Tibial nerve (tissue), 4 donors: ENCODE measurements at regions not wholly inside any gene's neighbourhood (a gene's known extent, or its start where the extent isn't known, plus 50 kb on each side); places are given as distances from the start of the nearest gene placed in this dataset.
"Not testable (repeated sequence)": the region's sequence is repeated elsewhere in the genome, so short reads cannot be mapped to it uniquely, and the experiment has no call there.

Experiments
- DNase-seq, 2 donors: peaks; one replicate each; pipeline ENCODE4 v3.0.0-alpha.2; 2019; ENCODE audit warnings: low spot score in 2 of 2
- H3K27ac ChIP-seq, 4 donors: fragments of 200-600 bp; sonication (generic) in 3 of 4; one replicate each; pipeline ENCODE4 v1.5.1; 2017 to 2019; ENCODE audit warnings: mild to moderate bottlenecking in 1 of 4
- H3K27me3 ChIP-seq, 2 donors: fragments of 200-600 bp; sonication (generic) in 1 of 2; one replicate each; pipeline versions ENCODE4 v1.5.1 to v1.6.0; 2017 to 2019
- H3K36me3 ChIP-seq, 3 donors: fragments of 200-600 bp; sonication (generic); one replicate each; pipeline ENCODE4 v1.5.1; 2018 to 2019
- H3K4me1 ChIP-seq, 4 donors: fragments of 200-600 bp; sonication (generic) in 3 of 4; one replicate each; pipeline ENCODE4 v1.5.1; 2017 to 2019
- H3K4me3 ChIP-seq, 4 donors: fragments of 200-600 bp; sonication (generic) in 3 of 4; one replicate each; pipeline ENCODE4 v1.5.1; 2017 to 2019; ENCODE audit warnings: mild to moderate bottlenecking in 1 of 4, moderate library complexity in 1 of 4
- H3K9me3 ChIP-seq, 4 donors: fragments of 200-600 bp; sonication (generic) in 3 of 4; one replicate each; pipeline ENCODE4 v1.5.1; 2017 to 2019
- CTCF ChIP-seq, 5 experiments: fragments of 200-600 bp in 3 of 5; fragments of 450-650 bp in 2 of 5; sonication (generic) in 3 of 5; IDR thresholded peaks; one replicate each; pipeline ENCODE4 v1.5.1; 2016 to 2019; ENCODE audit warnings: antibody characterized with exemption in 5 of 5, mild to moderate bottlenecking in 3 of 5, moderate library complexity in 2 of 5
- EP300 ChIP-seq, 2 donors: sonication (generic); formaldehyde crosslinking; IDR thresholded peaks; one replicate each; pipeline ENCODE4 v1.6.1; 2017; ENCODE audit warnings: antibody characterized with exemption in 2 of 2, mild to moderate bottlenecking in 1 of 2
- POLR2A ChIP-seq, 2 donors: fragments of 450-650 bp; IDR thresholded peaks; one replicate each; pipeline ENCODE4 v1.6.1; 2017; ENCODE audit warnings: antibody characterized with exemption in 2 of 2, mild to moderate bottlenecking in 2 of 2, moderate library complexity in 2 of 2
- WGBS, 2 donors: methylation state at CpG; one replicate each; pipeline ENCODE4 v1.1.5; 2018; 5-methylcytosine and 5-hydroxymethylcytosine counted together

- TF ChIP-seq POLR2A (IDR thresholded peaks at IDR 0.05) (no peak), EP300 (IDR thresholded peaks at IDR 0.05) (no peak), CTCF (IDR thresholded peaks at IDR 0.05) (no peak)
- Histone ChIP-seq H3K4me1 (no peaks in the 10 kb centered on the region), H3K27ac (no peak overlapping the region), H3K4me3 (no peak overlapping the region), H3K9me3 (no peaks in the 10 kb centered on the region), H3K27me3 (no peaks in the 10 kb centered on the region), H3K36me3 (no peaks in the 10 kb centered on the region)
- DNase-seq = no peak
- 42 to 45% methylated on average over 1 of the region's 1 CpG for WGBS, 2 donors
These were observed 384.2 kb downstream of the ATP23 start for GRCh38 chr12:58325561-58325960.

- no peak overlapping the region for H3K27ac ChIP-seq
- H3K4me3 ChIP-seq = no peak overlapping the region
- no peak for DNase-seq
- H3K9me3 ChIP-seq = no peaks in the 10 kb centered on the region
- H3K36me3 ChIP-seq = no peaks in the 10 kb centered on the region
- WGBS, 2 donors = 85 to 93% methylated on average over 3 of the region's 3 CpGs
- H3K4me1 ChIP-seq = no peaks in the 10 kb centered on the region
- no peaks in the 10 kb centered on the region for H3K27me3 ChIP-seq
- TF ChIP-seq POLR2A (IDR thresholded peaks at IDR 0.05) (no peak), CTCF (IDR thresholded peaks at IDR 0.05) (no peak), EP300 (IDR thresholded peaks at IDR 0.05) (no peak)
These were observed 385.2 kb downstream of the ATP23 start for GRCh38 chr12:58326534-58326933.

- not testable (repeated sequence) for H3K4me3 ChIP-seq, DNase-seq, H3K36me3 ChIP-seq, H3K27me3 ChIP-seq, H3K4me1 ChIP-seq, H3K27ac ChIP-seq, H3K9me3 ChIP-seq
- 20 to 24% methylated on average over 2 of the region's 5 CpGs for WGBS, 2 donors
These were observed 395.3 kb downstream of the ATP23 start for GRCh38 chr12:58336581-58337242.

GRCh38 chr12:58337539-58337938 is 396.2 kb downstream of the ATP23 start:
- H3K27me3 ChIP-seq, H3K4me1 ChIP-seq, H3K36me3 ChIP-seq, H3K9me3 ChIP-seq, H3K27ac ChIP-seq, DNase-seq, H3K4me3 ChIP-seq: not testable (repeated sequence)
- 93 to 100% methylated on average over 3 of the region's 3 CpGs for WGBS, 2 donors

GRCh38 chr12:58341791-58342190 is 400.4 kb downstream of the ATP23 start:
- no peaks in the 10 kb centered on the region for H3K36me3 ChIP-seq
- no peaks in the 10 kb centered on the region for H3K9me3 ChIP-seq
- no peak for TF ChIP-seq POLR2A (IDR thresholded peaks at IDR 0.05)
- TF ChIP-seq EP300 (IDR thresholded peaks at IDR 0.05) = no peak
- no peak for TF ChIP-seq CTCF (IDR thresholded peaks at IDR 0.05)
- peaks cover 0 to 9% (median 0%) of the 10 kb centered on the region in 4 donors for H3K4me1 ChIP-seq
- H3K27ac ChIP-seq = no peak overlapping the region
- H3K27me3 ChIP-seq = no peaks in the 10 kb centered on the region
- no peak for DNase-seq
- H3K4me3 ChIP-seq = no peak overlapping the region
- 39 to 56% methylated on average over 2 of the region's 2 CpGs for WGBS, 2 donors

GRCh38 chr12:58342736-58343135 is 401.4 kb downstream of the ATP23 start:
- H3K4me3 ChIP-seq = no peak overlapping the region
- TF ChIP-seq CTCF (IDR thresholded peaks at IDR 0.05) (no peak), EP300 (IDR thresholded peaks at IDR 0.05) (no peak), POLR2A (IDR thresholded peaks at IDR 0.05) (no peak)
- no peaks in the 10 kb centered on the region for H3K9me3 ChIP-seq
- H3K27ac ChIP-seq = no peak overlapping the region
- no peaks in the 10 kb centered on the region for H3K36me3 ChIP-seq
- 87 to 91% methylated on average over 3 of the region's 3 CpGs for WGBS, 2 donors
- H3K4me1 ChIP-seq = peaks cover 0 to 16% (median 0%) of the 10 kb centered on the region in 4 donors
- DNase-seq = no peak
- no peaks in the 10 kb centered on the region for H3K27me3 ChIP-seq
